Lower leg skin (tissue), 3 donors: ENCODE measurements at regions not wholly inside any gene's neighbourhood (a gene's known extent, or its start where the extent isn't known, plus 50 kb on each side); places are given as distances from the start of the nearest gene placed in this dataset.

Experiments used
- POLR2A ChIP-seq, 2 donors: fragments of 450-650 bp; IDR thresholded peaks; one replicate each; pipeline ENCODE4 v1.6.1; 2016 to 2017; ENCODE audit warnings: antibody characterized with exemption in 2 of 2, mild to moderate bottlenecking in 1 of 2, moderate library complexity in 1 of 2
- TF ChIP-seq, protein P1 (sequence below), 3 donors: fragments of 450-650 bp; IDR thresholded peaks; one replicate each; pipeline ENCODE4 v1.5.1; 2016; ENCODE audit warnings: antibody characterized with exemption in 3 of 3, mild to moderate bottlenecking in 3 of 3, moderate library complexity in 2 of 3

DNA sequence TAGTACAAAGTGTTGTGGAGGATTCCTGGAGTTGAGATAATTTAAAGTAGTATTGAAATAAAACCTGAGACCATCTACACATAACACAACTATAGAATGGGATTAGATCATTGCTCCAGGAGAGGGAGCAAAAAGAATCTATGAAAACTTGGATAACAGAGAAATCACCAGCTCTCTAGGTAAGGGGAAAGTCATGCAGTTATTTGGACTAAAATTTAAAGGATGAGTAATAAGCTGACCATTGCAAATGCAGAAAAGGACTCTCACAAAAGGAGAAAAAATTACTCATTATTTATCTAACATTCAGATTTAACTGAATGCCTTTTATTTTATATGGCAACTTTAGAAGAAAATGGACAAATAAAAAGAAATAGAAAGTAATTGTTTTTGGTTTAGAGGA lies 1399.8 kb upstream of the ACVR2A start:
- TF ChIP-seq, protein P1, sequence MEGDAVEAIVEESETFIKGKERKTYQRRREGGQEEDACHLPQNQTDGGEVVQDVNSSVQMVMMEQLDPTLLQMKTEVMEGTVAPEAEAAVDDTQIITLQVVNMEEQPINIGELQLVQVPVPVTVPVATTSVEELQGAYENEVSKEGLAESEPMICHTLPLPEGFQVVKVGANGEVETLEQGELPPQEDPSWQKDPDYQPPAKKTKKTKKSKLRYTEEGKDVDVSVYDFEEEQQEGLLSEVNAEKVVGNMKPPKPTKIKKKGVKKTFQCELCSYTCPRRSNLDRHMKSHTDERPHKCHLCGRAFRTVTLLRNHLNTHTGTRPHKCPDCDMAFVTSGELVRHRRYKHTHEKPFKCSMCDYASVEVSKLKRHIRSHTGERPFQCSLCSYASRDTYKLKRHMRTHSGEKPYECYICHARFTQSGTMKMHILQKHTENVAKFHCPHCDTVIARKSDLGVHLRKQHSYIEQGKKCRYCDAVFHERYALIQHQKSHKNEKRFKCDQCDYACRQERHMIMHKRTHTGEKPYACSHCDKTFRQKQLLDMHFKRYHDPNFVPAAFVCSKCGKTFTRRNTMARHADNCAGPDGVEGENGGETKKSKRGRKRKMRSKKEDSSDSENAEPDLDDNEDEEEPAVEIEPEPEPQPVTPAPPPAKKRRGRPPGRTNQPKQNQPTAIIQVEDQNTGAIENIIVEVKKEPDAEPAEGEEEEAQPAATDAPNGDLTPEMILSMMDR (IDR thresholded peaks at IDR 0.05), result no peak
- TF ChIP-seq POLR2A (IDR thresholded peaks at IDR 0.05), result no peak
